K562 (cell line): ENCODE measurements at regions not wholly inside any gene's neighbourhood (a gene's known extent, or its start where the extent isn't known, plus 50 kb on each side); places are given as distances from the start of the nearest gene placed in this dataset.

ENCODE experiments used
- CAMTA2 ChIP-seq: fragments of 250-450 bp; sonication (Bioruptor Pico); conservative IDR thresholded peaks from 2 replicates; pipeline ENCODE4 v1.5.1; 2022
- CBX1 ChIP-seq: sonication (generic); IDR thresholded peaks from 2 replicates; pipeline ENCODE4 v1.6.1; 2016; ENCODE audit warnings: antibody characterized with exemption, low read depth, mild to moderate bottlenecking
- CBX8 ChIP-seq: fragments of 200-600 bp; sonication (generic); IDR thresholded peaks from 2 replicates; pipeline ENCODE4 v1.6.1; 2012; ENCODE audit warnings: borderline replicate concordance, mixed run types, low read depth, mild to moderate bottlenecking, moderate library complexity, mixed read lengths, low read length, control low read depth, inconsistent platforms; ENCODE audit not compliant: poor library complexity, severe bottlenecking; ENCODE audit errors: extremely low read depth
- CGGBP1 ChIP-seq: fragments of 250-450 bp; sonication (Bioruptor Pico); IDR thresholded peaks from 2 replicates; pipeline ENCODE4 v1.9.0; 2021; ENCODE audit warnings: mild to moderate bottlenecking
- CTBP1 ChIP-seq: fragments of 450-650 bp; IDR thresholded peaks from 2 replicates; pipeline ENCODE4 v1.6.1; 2016; ENCODE audit warnings: borderline replicate concordance
- KDM1A ChIP-seq, 2 experiments: fragments of 450-650 bp; IDR thresholded peaks; 2 replicates each; pipeline ENCODE4 v1.6.1; 2016; ENCODE audit warnings: mild to moderate bottlenecking in 2 of 2
- MCM3 ChIP-seq: fragments of 450-650 bp; IDR thresholded peaks from 2 replicates; pipeline ENCODE4 v1.6.1; 2016
- NCOA1 ChIP-seq: fragments of 450-650 bp; IDR thresholded peaks from 2 replicates; pipeline ENCODE4 v1.6.1; 2016; ENCODE audit warnings: low read depth
- NUFIP1 ChIP-seq: fragments of 450-650 bp; IDR thresholded peaks from 2 replicates; pipeline ENCODE4 v1.6.1; 2018; ENCODE audit not compliant: partially characterized antibody
- OTX1 ChIP-seq: fragments of 450-650 bp; formaldehyde crosslinking; IDR thresholded peaks from 2 replicates; pipeline ENCODE4 v1.4.0; 2022; ENCODE audit warnings: mild to moderate bottlenecking
- PKNOX1 ChIP-seq: fragments of 450-650 bp; IDR thresholded peaks from 2 replicates; pipeline ENCODE4 v1.6.1; 2016
- RBM14 ChIP-seq: fragments of 200-400 bp; formaldehyde crosslinking; IDR thresholded peaks from 2 replicates; pipeline ENCODE4 v1.6.1; 2018; ENCODE audit warnings: low read depth, mild to moderate bottlenecking, low read length, moderate library complexity, borderline replicate concordance; ENCODE audit not compliant: insufficient read depth
- RBM39 ChIP-seq: fragments of 200-400 bp; formaldehyde crosslinking; optimal IDR thresholded peaks from 2 replicates; pipeline ENCODE3; 2018; ENCODE audit warnings: low read depth, low read length
- RHOXF2B ChIP-seq: fragments of 250-450 bp; sonication (Bioruptor Pico); conservative IDR thresholded peaks from 2 replicates; pipeline ENCODE4 v1.5.1; 2021
- SMARCA4 ChIP-seq: fragments of 450-650 bp; IDR thresholded peaks from 2 replicates; pipeline ENCODE4 v1.6.1; 2016
- TSC22D4 ChIP-seq: fragments of 450-650 bp; IDR thresholded peaks from 2 replicates; pipeline ENCODE4 v1.6.1; 2016; ENCODE audit warnings: missing genetic modification characterization, missing biosample characterization, control low read depth
- U2AF2 ChIP-seq: fragments of 200-400 bp; formaldehyde crosslinking; optimal IDR thresholded peaks from 2 replicates; pipeline ENCODE3; 2017; ENCODE audit warnings: low read depth, mild to moderate bottlenecking, low read length
- XRCC5 ChIP-seq: fragments of 200-400 bp; formaldehyde crosslinking; IDR thresholded peaks from 2 replicates; pipeline ENCODE4 v1.6.1; 2017; ENCODE audit warnings: low read depth, mild to moderate bottlenecking, low read length
- ZNF174 ChIP-seq: fragments of 250-450 bp; sonication (Bioruptor Pico); IDR thresholded peaks from 2 replicates; pipeline ENCODE4 v1.4.0; 2020; ENCODE audit warnings: mild to moderate bottlenecking
- ZNF175 ChIP-seq: fragments of 200-800 bp; sonication (Bioruptor generic); IDR thresholded peaks from 2 replicates; pipeline ENCODE4 v1.6.1; 2016; ENCODE audit warnings: low read depth, mild to moderate bottlenecking, missing genetic modification characterization, missing compliant biosample characterization
- ZNF280A ChIP-seq: fragments of 450-650 bp; IDR thresholded peaks from 2 replicates; pipeline ENCODE4 v1.6.1; 2018; ENCODE audit warnings: mild to moderate bottlenecking, low read depth; ENCODE audit not compliant: partially characterized antibody
- ZNF316 ChIP-seq: fragments of 450-650 bp; IDR thresholded peaks from 2 replicates; pipeline ENCODE4 v1.6.1; 2016
- ZNF41 ChIP-seq: fragments of 250-450 bp; sonication (Bioruptor Pico); conservative IDR thresholded peaks from 2 replicates; pipeline ENCODE4 v1.4.0; 2020; ENCODE audit warnings: mild to moderate bottlenecking
- ZNF589 ChIP-seq: fragments of 200-800 bp; sonication (Bioruptor generic); IDR thresholded peaks from 2 replicates; pipeline ENCODE4 v1.6.1; 2016; ENCODE audit warnings: low read depth, missing genetic modification characterization, missing compliant biosample characterization
- TF ChIP-seq, protein P1 (sequence below), 2 experiments: IDR thresholded peaks; 2 replicates each; pipeline ENCODE4 v1.6.1; 2012; ENCODE audit warnings: improper control_type of control experiment in 2 of 2, low read depth in 2 of 2, low read length in 2 of 2, borderline replicate concordance in 1 of 2

DNA sequence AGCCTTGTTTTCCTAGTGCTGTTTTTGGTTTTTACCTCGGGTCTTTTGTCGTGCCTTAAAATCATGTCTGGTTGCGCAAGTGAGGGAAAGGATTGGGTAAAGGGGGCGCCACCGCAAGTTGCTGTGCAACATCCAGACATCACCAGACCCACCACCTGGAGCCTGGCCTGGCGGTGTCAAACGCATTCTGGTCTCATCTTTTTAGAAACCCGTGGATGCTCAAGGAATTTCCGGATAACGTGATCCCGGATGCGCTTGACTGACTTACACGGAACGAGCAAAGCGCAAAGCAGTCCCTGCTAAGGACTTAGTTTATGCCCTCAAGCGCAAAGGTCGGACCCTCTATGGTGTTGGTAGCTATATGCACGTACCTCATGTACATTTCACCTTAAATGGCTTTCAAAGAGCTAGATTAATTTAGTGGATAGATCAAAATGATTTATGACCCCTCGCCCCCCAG is 105.2 kb downstream of the OR2B2 start (continued):
- TF ChIP-seq, protein P1, sequence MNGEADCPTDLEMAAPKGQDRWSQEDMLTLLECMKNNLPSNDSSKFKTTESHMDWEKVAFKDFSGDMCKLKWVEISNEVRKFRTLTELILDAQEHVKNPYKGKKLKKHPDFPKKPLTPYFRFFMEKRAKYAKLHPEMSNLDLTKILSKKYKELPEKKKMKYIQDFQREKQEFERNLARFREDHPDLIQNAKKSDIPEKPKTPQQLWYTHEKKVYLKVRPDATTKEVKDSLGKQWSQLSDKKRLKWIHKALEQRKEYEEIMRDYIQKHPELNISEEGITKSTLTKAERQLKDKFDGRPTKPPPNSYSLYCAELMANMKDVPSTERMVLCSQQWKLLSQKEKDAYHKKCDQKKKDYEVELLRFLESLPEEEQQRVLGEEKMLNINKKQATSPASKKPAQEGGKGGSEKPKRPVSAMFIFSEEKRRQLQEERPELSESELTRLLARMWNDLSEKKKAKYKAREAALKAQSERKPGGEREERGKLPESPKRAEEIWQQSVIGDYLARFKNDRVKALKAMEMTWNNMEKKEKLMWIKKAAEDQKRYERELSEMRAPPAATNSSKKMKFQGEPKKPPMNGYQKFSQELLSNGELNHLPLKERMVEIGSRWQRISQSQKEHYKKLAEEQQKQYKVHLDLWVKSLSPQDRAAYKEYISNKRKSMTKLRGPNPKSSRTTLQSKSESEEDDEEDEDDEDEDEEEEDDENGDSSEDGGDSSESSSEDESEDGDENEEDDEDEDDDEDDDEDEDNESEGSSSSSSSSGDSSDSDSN (IDR thresholded peaks at IDR 0.05; ENCODE audit: borderline replicate concordance in 1 of 2, low read depth in 2 of 2, low read length in 2 of 2): no peak
- TF ChIP-seq ZNF41 (CRISPR knock-in tag): no peak
- no peak for TF ChIP-seq NUFIP1
- TF ChIP-seq CTBP1: peak; percentile 47
- TF ChIP-seq CAMTA2 (CRISPR knock-in tag): no peak
- peak; percentile 73 for TF ChIP-seq CGGBP1 (CRISPR knock-in tag)
- TF ChIP-seq KDM1A (IDR thresholded peaks at IDR 0.05): no peak; a peak in 1 of 4 replicates
- no peak for TF ChIP-seq XRCC5
- TF ChIP-seq ZNF174 (CRISPR knock-in tag): no peak
- TF ChIP-seq SMARCA4: peak; percentile 31; the same call in 1 of the 2 replicates
- no peak for TF ChIP-seq ZNF316
- TF ChIP-seq PKNOX1: peak; percentile 78
- TF ChIP-seq CBX8: no peak
- no peak for TF ChIP-seq RHOXF2B
- 0 out of 2 replicates have a peak, but pooled peaks have one; percentile 20 for TF ChIP-seq CBX1
- no peak for TF ChIP-seq NCOA1
- TF ChIP-seq ZNF175 (CRISPR knock-in tag): 0 out of 2 replicates have a peak, but pooled peaks have one; percentile 6
- TF ChIP-seq ZNF589 (CRISPR knock-in tag): no peak
- TF ChIP-seq TSC22D4: no peak
- no peak for TF ChIP-seq U2AF2
- TF ChIP-seq RBM14: no peak
- TF ChIP-seq RBM39: no peak
- TF ChIP-seq MCM3: no peak
- no peak for TF ChIP-seq ZNF280A
- peak; percentile 55; the same call in 1 of the 2 replicates for TF ChIP-seq OTX1 (CRISPR knock-in tag)
